ENCODE measurements at regions not wholly inside any gene's neighbourhood (a gene's known extent, or its start where the extent isn't known, plus 50 kb on each side); places are given as distances from the start of the nearest gene placed in this dataset.

GRCh38 chr11:46180736-46181135, 59.5 kb upstream of the PHF21A start:
- Mint-ChIP-seq H3K9me3 (ENCODE audit: unreplicated experiment) (peaks cover 6% of the 10 kb centered on the region), H3K27me3 (ENCODE audit: insufficient read depth, unreplicated experiment) (peaks cover 17% of the 10 kb centered on the region), H3K36me3 (ENCODE audit: insufficient read depth, unreplicated experiment) (no peaks in the 10 kb centered on the region), H3K4me1 (ENCODE audit: low read depth, unreplicated experiment) (no peaks in the 10 kb centered on the region), H3K27ac (ENCODE audit: unreplicated experiment) (no peak overlapping the region), H3K4me3 (ENCODE audit: unreplicated experiment) (no peak overlapping the region)
- no peak for DNase-seq
- no peaks in the 10 kb centered on the region; the same call in 1 of the 2 replicates for H3K9me3 ChIP-seq
- TF ChIP-seq CTCF (IDR thresholded peaks at IDR 0.05; ENCODE audit: insufficient read depth in 1 of 2, low read depth in 1 of 2, low read length in 1 of 2, severe bottlenecking in 1 of 2, unreplicated experiment in 1 of 2): no peak
- no peaks in the 10 kb centered on the region for H3K36me3 ChIP-seq (ENCODE audit: control insufficient read depth, insufficient read depth, low read length)
- POLR2A ChIA-PET: no interaction called here
- BruUV-seq (replicated peaks): no TSS peak
- CTCF ChIA-PET: no interaction called here
- H3K4me1 ChIP-seq: no peaks in the 10 kb centered on the region
- H3K4me3 ChIP-seq (ENCODE audit: low read depth, low read length): no peak overlapping the region
- intact Hi-C loops (cut with micrococcal nuclease; ENCODE audit: unreplicated experiment): no loop called here
- no peaks in the 10 kb centered on the region for H3K27me3 ChIP-seq (replicated peaks; ENCODE audit: control insufficient read depth, insufficient read depth, low read length)

GRCh38 chr11:46178513-46178912, 57.3 kb upstream of the PHF21A start:
- H3K4me3 Mint-ChIP-seq (ENCODE audit: unreplicated experiment): no peak overlapping the region
- peaks cover 7% of the 10 kb centered on the region for H3K27me3 Mint-ChIP-seq (ENCODE audit: insufficient read depth, unreplicated experiment)
- H3K4me1 Mint-ChIP-seq (ENCODE audit: low read depth, unreplicated experiment): no peaks in the 10 kb centered on the region

GRCh38 chr11:46176421-46176820, 55.2 kb upstream of the PHF21A start:
- intact Hi-C loops (cut with micrococcal nuclease; ENCODE audit: unreplicated experiment): no loop called here
- Histone ChIP-seq H3K36me3 (ENCODE audit: control insufficient read depth, insufficient read depth, low read length) (no peaks in the 10 kb centered on the region), H3K27me3 (replicated peaks; ENCODE audit: control insufficient read depth, insufficient read depth, low read length) (no peaks in the 10 kb centered on the region), H3K9me3 (no peaks in the 10 kb centered on the region), H3K4me1 (no peaks in the 10 kb centered on the region), H3K4me3 (ENCODE audit: low read depth, low read length) (no peak overlapping the region)
- ChIA-PET POLR2A (no interaction called here), CTCF (interaction anchor here (0.6 kb wide), 1 partner anchor 304 kb away, joined by 3 read pairs; no protein-coding TSS in a partner anchor)
- H3K27me3 Mint-ChIP-seq (ENCODE audit: insufficient read depth, unreplicated experiment): peaks cover 11% of the 10 kb centered on the region
- H3K27ac Mint-ChIP-seq (ENCODE audit: unreplicated experiment): no peak overlapping the region
- no peaks in the 10 kb centered on the region for H3K4me1 Mint-ChIP-seq (ENCODE audit: low read depth, unreplicated experiment)
- H3K4me3 Mint-ChIP-seq (ENCODE audit: unreplicated experiment): no peak overlapping the region
- DNase-seq: no peak
- no peaks in the 10 kb centered on the region for H3K36me3 Mint-ChIP-seq (ENCODE audit: insufficient read depth, unreplicated experiment)
- TF ChIP-seq CTCF (IDR thresholded peaks at IDR 0.05; ENCODE audit: insufficient read depth in 1 of 2, low read depth in 1 of 2, low read length in 1 of 2, severe bottlenecking in 1 of 2, unreplicated experiment in 1 of 2): no peak
- no peaks in the 10 kb centered on the region for H3K9me3 Mint-ChIP-seq (ENCODE audit: unreplicated experiment)
- no TSS peak for BruUV-seq (replicated peaks)

More at GRCh38 chr11:46178513-46178912, 57.3 kb upstream of the PHF21A start:
- no peak for TF ChIP-seq CTCF (IDR thresholded peaks at IDR 0.05; ENCODE audit: insufficient read depth in 1 of 2, low read depth in 1 of 2, low read length in 1 of 2, severe bottlenecking in 1 of 2, unreplicated experiment in 1 of 2)
- Mint-ChIP-seq H3K9me3 (ENCODE audit: unreplicated experiment) (no peaks in the 10 kb centered on the region), H3K36me3 (ENCODE audit: insufficient read depth, unreplicated experiment) (no peaks in the 10 kb centered on the region), H3K27ac (ENCODE audit: unreplicated experiment) (no peak overlapping the region)
- Histone ChIP-seq H3K9me3 (no peaks in the 10 kb centered on the region; the same call in 1 of the 2 replicates), H3K36me3 (ENCODE audit: control insufficient read depth, insufficient read depth, low read length) (no peaks in the 10 kb centered on the region), H3K4me1 (no peaks in the 10 kb centered on the region), H3K27me3 (replicated peaks; ENCODE audit: control insufficient read depth, insufficient read depth, low read length) (no peaks in the 10 kb centered on the region), H3K4me3 (ENCODE audit: low read depth, low read length) (no peak overlapping the region)
- CTCF ChIA-PET: no interaction called here
- POLR2A ChIA-PET: no interaction called here
- BruUV-seq (replicated peaks): no TSS peak
- no peak for DNase-seq
- intact Hi-C loops (cut with micrococcal nuclease; ENCODE audit: unreplicated experiment): no loop called here
